ENCODE measurements at regions not wholly inside any gene's neighbourhood (a gene's known extent, or its start where the extent isn't known, plus 50 kb on each side); places are given as distances from the start of the nearest gene placed in this dataset.

- DNase-seq: no peak
These were observed 51.9 kb upstream of the OTOL1 start for GRCh38 chr3:161444694-161445077.

DNA sequence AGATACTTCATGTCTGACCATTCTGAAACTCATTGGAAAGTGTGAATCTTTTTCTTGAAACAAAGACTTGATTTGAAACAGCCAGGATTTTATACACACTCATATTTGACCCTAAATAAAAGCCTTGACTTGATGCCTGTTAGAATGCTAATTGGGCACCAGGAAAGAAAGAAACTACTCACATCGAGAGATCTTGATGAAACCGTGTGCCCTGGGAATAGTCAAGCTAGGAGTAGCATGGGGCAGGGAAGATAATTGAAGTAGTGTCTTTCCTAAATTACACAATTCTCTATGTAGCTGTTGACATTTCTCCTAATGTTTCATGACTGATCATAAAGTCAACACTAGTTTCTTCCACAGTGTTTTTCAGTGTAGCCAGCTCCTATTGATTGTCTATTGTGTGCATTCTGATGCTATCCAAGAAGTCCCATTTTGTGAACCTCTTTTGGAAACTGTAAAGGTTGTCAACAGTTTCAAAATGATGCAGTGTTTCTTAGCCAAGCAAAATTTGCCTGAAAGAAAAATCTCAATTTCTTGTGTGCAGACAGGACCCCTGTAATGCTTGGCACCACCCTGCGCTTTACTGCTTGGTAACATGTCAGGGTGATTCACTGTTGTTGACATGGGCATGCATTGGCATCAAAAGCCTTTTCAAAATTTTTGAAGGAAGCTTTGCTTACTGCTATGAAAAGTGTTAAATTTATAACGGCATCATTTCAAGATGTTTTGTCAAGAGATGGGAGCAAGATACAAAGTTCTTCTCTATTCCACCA lies 52.5 kb upstream of the OTOL1 start:
- DNase-seq: no peak

- DNase-seq: no peak
These were observed 59.0 kb upstream of the SPTSSB start for GRCh38 chr3:161430307-161430706.

- DNase-seq: no peak
These were observed 56.0 kb upstream of the SPTSSB start for GRCh38 chr3:161427347-161427746.

DNA sequence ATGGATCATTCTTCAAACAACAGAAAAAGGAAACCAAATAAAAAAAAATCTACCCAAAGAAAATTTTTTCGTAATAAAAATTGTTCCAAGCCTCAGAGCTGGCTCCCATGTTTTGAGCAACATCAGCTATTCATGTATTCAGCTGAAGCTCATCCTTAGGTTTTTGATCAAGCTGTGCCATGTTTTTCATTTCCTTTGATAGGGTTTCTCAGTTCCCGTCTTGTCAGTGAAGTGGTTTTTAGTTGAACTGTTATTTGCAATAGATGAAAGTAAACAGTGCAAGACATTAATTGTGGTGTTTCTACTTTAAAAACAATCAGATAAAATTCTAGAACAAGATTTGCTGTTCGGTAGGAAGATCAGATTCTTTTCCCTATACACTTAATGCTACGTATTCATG lies 55.4 kb upstream of the SPTSSB start:
- DNase-seq: no peak

DNA sequence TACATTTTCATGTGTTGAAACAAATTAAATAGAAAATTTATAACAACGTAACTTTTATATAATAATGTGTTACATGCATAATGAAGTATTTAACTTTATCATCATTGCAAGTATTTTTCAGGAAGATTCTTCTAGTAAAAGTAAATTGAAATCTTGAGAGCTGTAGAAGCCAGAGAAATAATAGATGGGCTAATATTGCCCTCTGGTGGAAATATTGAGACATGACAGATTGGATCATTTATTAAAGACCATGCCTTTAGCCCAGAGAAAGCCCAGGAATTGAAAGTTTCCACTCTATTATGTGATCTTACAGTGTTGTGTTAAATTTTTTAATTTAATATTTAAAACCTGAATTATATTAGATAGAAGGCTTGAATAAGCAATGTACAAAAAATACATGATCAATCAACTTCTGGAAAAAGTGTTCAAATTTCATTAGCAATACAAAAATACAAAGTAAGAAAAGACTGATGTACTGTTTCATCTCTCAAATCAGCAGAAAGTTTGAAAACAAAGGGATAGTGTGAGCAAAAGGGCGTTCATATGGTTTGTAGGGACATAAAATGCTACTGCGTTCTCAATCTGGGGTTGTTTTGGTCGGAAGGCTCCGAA lies 52.7 kb upstream of the SPTSSB start:
- peak in 1 of 2 donors; percentile 34 for DNase-seq

GRCh38 chr3:161422171-161422700 lies 50.9 kb upstream of the SPTSSB start:
- DNase-seq: no peak
